H9 (cell line): ENCODE measurements at regions not wholly inside any gene's neighbourhood (a gene's known extent, or its start where the extent isn't known, plus 50 kb on each side); places are given as distances from the start of the nearest gene placed in this dataset.

Source experiments
- DNase-seq: peaks from one replicate; pipeline ENCODE4 v3.0.0-alpha.2; 2017
- H2AFZ ChIP-seq: one replicate; pipeline ENCODE4 v1.6.1; 2013; ENCODE audit warnings: mild to moderate bottlenecking, low read length, control low read depth, moderate library complexity
- H2AK5ac ChIP-seq: 2 replicates; pipeline ENCODE4 v1.6.1; 2013; ENCODE audit warnings: low read length, control low read depth, mixed read lengths; ENCODE audit not compliant: insufficient read length
- H2BK120ac ChIP-seq: one replicate; pipeline ENCODE4 v1.6.1; 2013; ENCODE audit warnings: low read depth, mild to moderate bottlenecking, low read length, control low read depth, inconsistent platforms; ENCODE audit not compliant: poor library complexity, severe bottlenecking
- H2BK12ac ChIP-seq: 2 replicates; pipeline ENCODE4 v1.6.1; 2013; ENCODE audit warnings: low read length, control low read depth, mixed read lengths, low read depth; ENCODE audit not compliant: insufficient read length
- H2BK15ac ChIP-seq: 2 replicates; pipeline ENCODE4 v1.6.1; 2013; ENCODE audit warnings: low read depth, low read length, control low read depth
- H2BK20ac ChIP-seq: one replicate; pipeline ENCODE4 v1.6.1; 2013; ENCODE audit warnings: low read depth, mild to moderate bottlenecking, low read length, control low read depth, inconsistent platforms; ENCODE audit not compliant: poor library complexity, severe bottlenecking
- H2BK5ac ChIP-seq: 2 replicates; pipeline ENCODE4 v1.6.1; 2013; ENCODE audit warnings: low read length, control low read depth, mixed read lengths; ENCODE audit not compliant: insufficient read length
- H3K14ac ChIP-seq: 2 replicates; pipeline ENCODE4 v1.6.1; 2013; ENCODE audit warnings: low read length, control low read depth; ENCODE audit not compliant: insufficient read depth
- H3K18ac ChIP-seq: 2 replicates; pipeline ENCODE4 v1.6.1; 2013; ENCODE audit warnings: low read depth, mild to moderate bottlenecking, mixed read lengths, low read length, control low read depth; ENCODE audit not compliant: insufficient read length
- H3K23ac ChIP-seq: 2 replicates; pipeline ENCODE4 v1.6.1; 2013; ENCODE audit warnings: low read length, control low read depth, mixed read lengths, low read depth; ENCODE audit not compliant: insufficient read length
- H3K23me2 ChIP-seq: 2 replicates; pipeline ENCODE4 v1.6.1; 2013; ENCODE audit warnings: low read depth, mild to moderate bottlenecking, mixed read lengths, low read length, control low read depth; ENCODE audit not compliant: insufficient read length, poor library complexity, severe bottlenecking
- H3K27ac ChIP-seq: 2 replicates; pipeline ENCODE4 v1.5.1; 2013; ENCODE audit warnings: low read length, control low read depth, mixed read lengths, low read depth; ENCODE audit not compliant: insufficient read length
- H3K27me3 ChIP-seq: 2 replicates; pipeline ENCODE4 v1.6.1; 2013; ENCODE audit warnings: low read length, control low read depth, inconsistent platforms; ENCODE audit not compliant: insufficient read depth
- H3K4ac ChIP-seq: 2 replicates; pipeline ENCODE4 v1.6.1; 2013; ENCODE audit warnings: low read depth, mild to moderate bottlenecking, control low read depth, inconsistent platforms, low read length, moderate library complexity
- H3K4me1 ChIP-seq: 2 replicates; pipeline ENCODE4 v1.6.1; 2013; ENCODE audit warnings: low read length, control low read depth, inconsistent platforms; ENCODE audit not compliant: insufficient read depth
- H3K4me2 ChIP-seq: 2 replicates; pipeline ENCODE4 v1.6.1; 2013; ENCODE audit warnings: low read length, control low read depth, mixed read lengths; ENCODE audit not compliant: insufficient read length, insufficient read depth
- H3K56ac ChIP-seq: 2 replicates; pipeline ENCODE4 v1.6.1; 2013; ENCODE audit warnings: low read depth, mild to moderate bottlenecking, mixed read lengths, low read length, control low read depth; ENCODE audit not compliant: insufficient read length
- H3K79me1 ChIP-seq: 2 replicates; pipeline ENCODE4 v1.6.1; 2013; ENCODE audit warnings: low read depth, mild to moderate bottlenecking, moderate library complexity, low read length, control low read depth, inconsistent platforms; ENCODE audit not compliant: insufficient read depth, poor library complexity, severe bottlenecking
- H3K79me2 ChIP-seq: 2 replicates; pipeline ENCODE4 v1.6.1; 2013; ENCODE audit warnings: low read length, control low read depth, inconsistent platforms; ENCODE audit not compliant: insufficient read depth
- H3K9ac ChIP-seq: 2 replicates; pipeline ENCODE4 v1.6.1; 2013; ENCODE audit warnings: low read length, control low read depth, mixed read lengths; ENCODE audit not compliant: insufficient read length; ENCODE audit errors: extremely low read depth
- H3K9me3 ChIP-seq: one replicate; pipeline ENCODE4 v1.6.1; 2013; ENCODE audit warnings: low read depth, low read length, inconsistent platforms; ENCODE audit not compliant: control insufficient read depth
- H3T11ph ChIP-seq: one replicate; pipeline ENCODE4 v1.6.1; 2013; ENCODE audit warnings: mild to moderate bottlenecking, low read length, control low read depth, inconsistent platforms
- H4K20me1 ChIP-seq: one replicate; pipeline ENCODE4 v1.6.1; 2013; ENCODE audit not compliant: control insufficient read depth, insufficient read length, insufficient read depth
- H4K5ac ChIP-seq: 2 replicates; pipeline ENCODE4 v1.6.1; 2013; ENCODE audit warnings: low read depth, mild to moderate bottlenecking, mixed read lengths, low read length, control low read depth; ENCODE audit not compliant: insufficient read length
- H4K8ac ChIP-seq: replicated peaks from 2 replicates; pipeline ENCODE4 v1.6.1; 2013; ENCODE audit warnings: low read length, control low read depth, mixed read lengths, low read depth; ENCODE audit not compliant: insufficient read length
- H4K91ac ChIP-seq: 2 replicates; pipeline ENCODE4 v1.6.1; 2013; ENCODE audit warnings: low read depth, mild to moderate bottlenecking, moderate library complexity, mixed read lengths, low read length, control low read depth; ENCODE audit not compliant: insufficient read length
- H3K27ac Mint-ChIP-seq, 3 experiments: 2 replicates in 2 of 3; 3 replicates in 1 of 3; pipeline ENCODE4 v1.8.0; 2020 to 2021; ENCODE audit warnings: mixed read lengths in 3 of 3, mild to moderate bottlenecking in 1 of 3, moderate library complexity in 1 of 3
- H3K27me3 Mint-ChIP-seq: 2 replicates; pipeline ENCODE4 v1.8.0; 2021; ENCODE audit warnings: low read depth, mild to moderate bottlenecking, moderate library complexity, mixed read lengths
- H3K36me3 Mint-ChIP-seq, 3 experiments: 2 replicates in 2 of 3; 3 replicates in 1 of 3; pipeline ENCODE4 v1.8.0; 2020 to 2021; ENCODE audit warnings: low read depth in 3 of 3, mixed read lengths in 3 of 3; ENCODE audit not compliant: insufficient read depth in 1 of 3
- H3K4me1 Mint-ChIP-seq, 2 experiments: 2 replicates each; pipeline ENCODE4 v1.8.0; 2020; ENCODE audit warnings: mixed read lengths in 2 of 2
- H3K4me3 Mint-ChIP-seq, 2 experiments: 2 replicates in 1 of 2; 3 replicates in 1 of 2; pipeline ENCODE4 v1.8.0; 2020 to 2021; ENCODE audit warnings: mild to moderate bottlenecking in 2 of 2, mixed read lengths in 2 of 2, moderate library complexity in 1 of 2
- H3K9me3 Mint-ChIP-seq, 2 experiments: 2 replicates in 1 of 2; 3 replicates in 1 of 2; pipeline ENCODE4 v1.8.0; 2020; ENCODE audit warnings: mild to moderate bottlenecking in 2 of 2, mixed read lengths in 2 of 2, moderate library complexity in 1 of 2
- CTCF ChIP-seq: fragments of 200-600 bp; sonication (generic); conservative IDR thresholded peaks from 3 replicates; pipeline ENCODE4 v1.8.0; 2021; ENCODE audit warnings: antibody characterized with exemption, mild to moderate bottlenecking
- WGBS: extraction: QIAGEN DNeasy Blood & Tissue Kit; methylation state at CpG from one replicate; pipeline ENCODE4 v1.1.7; 2013; ENCODE audit warnings: missing lambda C conversion rate, low lambda C conversion rate, mixed read lengths; ENCODE audit not compliant: insufficient read length; ENCODE audit errors: extremely low coverage; 5-methylcytosine and 5-hydroxymethylcytosine counted together

- Histone ChIP-seq H3K4me2 (no peak overlapping the region), H2BK5ac (no peak overlapping the region), H3K23ac (no peak overlapping the region), H3K27ac (no peak overlapping the region), H3K14ac (no peak overlapping the region), H3K79me1 (no peaks in the 10 kb centered on the region), H3K9me3 (no peaks in the 10 kb centered on the region), H4K8ac (no peak overlapping the region), H3K79me2 (no peaks in the 10 kb centered on the region), H3T11ph (no peak overlapping the region), H2AK5ac (no peak overlapping the region), H4K20me1 (no peaks in the 10 kb centered on the region), H3K56ac (no peak overlapping the region), H2BK12ac (no peak overlapping the region), H3K9ac (no peak overlapping the region), H2AFZ (no peak overlapping the region), H3K18ac (no peak overlapping the region), H3K4ac (no peak overlapping the region), H4K91ac (no peak overlapping the region), H3K4me1 (no peaks in the 10 kb centered on the region), H2BK120ac (no peak overlapping the region), H2BK15ac (no peak overlapping the region), H3K27me3 (no peaks in the 10 kb centered on the region), H3K23me2 (no peaks in the 10 kb centered on the region), H2BK20ac (no peak overlapping the region), H4K5ac (no peak overlapping the region)
- DNase-seq = no peak
- no peak for TF ChIP-seq CTCF
- no CpG with 5 or more reads among the region's 10 CpGs for WGBS
- H3K27me3 Mint-ChIP-seq = peaks cover 1% of the 10 kb centered on the region
- 0 out of 7 replicates have a peak overlapping the region, but pooled peaks of 1 of the 3 experiments have one; percentile 35 for H3K27ac Mint-ChIP-seq
- H3K36me3 Mint-ChIP-seq = no peaks in the 10 kb centered on the region
- H3K9me3 Mint-ChIP-seq = no peaks in the 10 kb centered on the region
- peaks cover 0 to 5% of the 10 kb centered on the region in 2 experiments; a peak in 1 of 4 replicates for H3K4me1 Mint-ChIP-seq
- H3K4me3 Mint-ChIP-seq = no peak overlapping the region
Observed at GRCh38 chr7:101753316-101753715, 64.1 kb upstream of the CUX1 start.
